Peyer's patch (tissue), 4 donors: ENCODE measurements at regions not wholly inside any gene's neighbourhood (a gene's known extent, or its start where the extent isn't known, plus 50 kb on each side); places are given as distances from the start of the nearest gene placed in this dataset.

Experiments
- DNase-seq, 3 donors: peaks; one replicate each; pipeline ENCODE4 v3.0.0-alpha.2; 2017 to 2019
- H3K27ac ChIP-seq, 4 donors: fragments of 200-600 bp; sonication (generic); one replicate each; pipeline ENCODE4 v1.5.1; 2016 to 2019
- H3K27me3 ChIP-seq, 2 donors: fragments of 200-600 bp; sonication (generic); one replicate each; pipeline ENCODE4 v1.5.1; 2019
- H3K36me3 ChIP-seq, 3 donors: fragments of 200-600 bp; sonication (generic); one replicate each; pipeline ENCODE4 v1.5.1; 2016 to 2019
- H3K4me1 ChIP-seq, 4 donors: fragments of 200-600 bp; sonication (generic); one replicate each; pipeline ENCODE4 v1.5.1; 2016 to 2019
- H3K4me3 ChIP-seq, 4 donors: fragments of 200-600 bp; sonication (generic); 1 replicate in 3 of 4; 2 replicates in 1 of 4; pipeline ENCODE4 v1.5.1; 2016 to 2019; ENCODE audit warnings: mild to moderate bottlenecking in 1 of 4
- H3K9me3 ChIP-seq, 4 donors: fragments of 200-600 bp; sonication (generic); one replicate each; pipeline ENCODE4 v1.5.1; 2016 to 2019; ENCODE audit warnings: mild to moderate bottlenecking in 1 of 4
- POLR2A ChIP-seq, 2 donors: fragments of 450-650 bp; IDR thresholded peaks; one replicate each; pipeline ENCODE4 v1.5.1; 2017; ENCODE audit warnings: antibody characterized with exemption in 2 of 2, mild to moderate bottlenecking in 2 of 2, moderate library complexity in 2 of 2
- TF ChIP-seq, protein P1 (sequence below), 6 experiments: fragments of 450-650 bp in 4 of 6; fragments of 200-600 bp in 2 of 6; sonication (generic) in 1 of 6; IDR thresholded peaks; one replicate each; pipeline ENCODE4 v1.5.1; 2017 to 2019; ENCODE audit warnings: antibody characterized with exemption in 6 of 6, mild to moderate bottlenecking in 3 of 6, moderate library complexity in 1 of 6

DNA sequence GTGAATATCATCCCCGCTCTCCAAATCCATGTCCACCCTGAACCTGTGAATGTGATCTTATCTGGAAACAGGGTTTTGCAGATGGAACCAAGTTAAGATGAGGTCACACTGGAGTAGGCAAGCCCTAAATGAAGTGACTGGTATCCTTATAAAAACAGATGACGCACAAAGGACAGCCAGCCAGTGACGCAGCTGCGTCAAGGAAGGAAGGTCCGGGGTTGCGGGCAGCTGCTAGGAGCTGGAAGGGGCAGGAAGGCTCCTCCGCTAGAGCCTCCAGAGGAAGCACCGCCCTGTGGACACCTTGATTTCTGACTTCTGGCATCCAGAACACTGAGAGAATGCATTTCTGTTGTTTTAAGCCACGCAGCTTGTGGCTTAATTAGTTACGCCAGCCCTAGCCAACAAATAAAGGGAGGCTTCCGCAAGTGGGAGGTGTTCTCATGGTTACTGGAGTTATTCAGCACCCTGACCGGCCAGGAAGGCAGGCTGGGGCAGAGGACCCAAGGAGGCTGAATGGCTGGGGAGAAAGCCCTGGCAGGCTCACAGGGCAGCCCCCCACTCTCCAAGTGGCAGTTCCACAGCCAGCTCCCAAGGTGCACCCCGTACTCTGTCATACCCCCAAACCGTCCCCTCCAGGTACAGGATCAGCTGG, 127.6 kb upstream of the NCOR2 start:
- Histone ChIP-seq H3K36me3 (no peaks in the 10 kb centered on the region), H3K27me3 (no peaks in the 10 kb centered on the region), H3K9me3 (peaks cover 0 to 7% (median 3%) of the 10 kb centered on the region in 4 donors), H3K27ac (no peak overlapping the region), H3K4me1 (peaks cover 0 to 11% (median 0%) of the 10 kb centered on the region in 4 donors), H3K4me3 (no peak overlapping the region)
- DNase-seq, result no peak
- no peak for TF ChIP-seq POLR2A (IDR thresholded peaks at IDR 0.05)
- TF ChIP-seq, protein P1, sequence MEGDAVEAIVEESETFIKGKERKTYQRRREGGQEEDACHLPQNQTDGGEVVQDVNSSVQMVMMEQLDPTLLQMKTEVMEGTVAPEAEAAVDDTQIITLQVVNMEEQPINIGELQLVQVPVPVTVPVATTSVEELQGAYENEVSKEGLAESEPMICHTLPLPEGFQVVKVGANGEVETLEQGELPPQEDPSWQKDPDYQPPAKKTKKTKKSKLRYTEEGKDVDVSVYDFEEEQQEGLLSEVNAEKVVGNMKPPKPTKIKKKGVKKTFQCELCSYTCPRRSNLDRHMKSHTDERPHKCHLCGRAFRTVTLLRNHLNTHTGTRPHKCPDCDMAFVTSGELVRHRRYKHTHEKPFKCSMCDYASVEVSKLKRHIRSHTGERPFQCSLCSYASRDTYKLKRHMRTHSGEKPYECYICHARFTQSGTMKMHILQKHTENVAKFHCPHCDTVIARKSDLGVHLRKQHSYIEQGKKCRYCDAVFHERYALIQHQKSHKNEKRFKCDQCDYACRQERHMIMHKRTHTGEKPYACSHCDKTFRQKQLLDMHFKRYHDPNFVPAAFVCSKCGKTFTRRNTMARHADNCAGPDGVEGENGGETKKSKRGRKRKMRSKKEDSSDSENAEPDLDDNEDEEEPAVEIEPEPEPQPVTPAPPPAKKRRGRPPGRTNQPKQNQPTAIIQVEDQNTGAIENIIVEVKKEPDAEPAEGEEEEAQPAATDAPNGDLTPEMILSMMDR (IDR thresholded peaks at IDR 0.05), result no peak

DNA sequence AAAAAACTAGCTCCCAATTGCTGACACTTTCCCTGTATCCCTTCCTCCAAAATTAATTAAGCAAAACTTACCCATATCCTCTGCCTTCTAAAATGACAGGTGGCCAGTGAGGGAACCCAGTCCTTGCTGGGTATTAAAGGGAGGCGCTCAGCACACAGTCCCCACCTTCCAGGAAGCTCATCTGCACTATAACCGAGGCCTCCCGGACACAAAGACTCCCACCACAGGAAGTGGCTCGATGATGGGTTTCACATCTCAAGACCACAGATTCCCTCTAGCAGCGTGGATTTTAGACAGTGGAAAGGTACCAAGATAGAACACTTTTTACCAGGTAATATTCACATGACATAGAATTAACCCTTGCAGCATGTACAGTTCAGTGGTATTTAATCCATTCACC, 126.8 kb upstream of the NCOR2 start:
- Histone ChIP-seq H3K9me3 (peaks cover 0 to 7% (median 3%) of the 10 kb centered on the region in 4 donors), H3K36me3 (no peaks in the 10 kb centered on the region), H3K4me1 (peaks cover 0 to 11% (median 0%) of the 10 kb centered on the region in 4 donors), H3K4me3 (no peak overlapping the region), H3K27me3 (no peaks in the 10 kb centered on the region), H3K27ac (no peak overlapping the region)
- TF ChIP-seq POLR2A (IDR thresholded peaks at IDR 0.05), result no peak
- TF ChIP-seq, protein P1 (IDR thresholded peaks at IDR 0.05), result no peak
- no peak for DNase-seq

DNA sequence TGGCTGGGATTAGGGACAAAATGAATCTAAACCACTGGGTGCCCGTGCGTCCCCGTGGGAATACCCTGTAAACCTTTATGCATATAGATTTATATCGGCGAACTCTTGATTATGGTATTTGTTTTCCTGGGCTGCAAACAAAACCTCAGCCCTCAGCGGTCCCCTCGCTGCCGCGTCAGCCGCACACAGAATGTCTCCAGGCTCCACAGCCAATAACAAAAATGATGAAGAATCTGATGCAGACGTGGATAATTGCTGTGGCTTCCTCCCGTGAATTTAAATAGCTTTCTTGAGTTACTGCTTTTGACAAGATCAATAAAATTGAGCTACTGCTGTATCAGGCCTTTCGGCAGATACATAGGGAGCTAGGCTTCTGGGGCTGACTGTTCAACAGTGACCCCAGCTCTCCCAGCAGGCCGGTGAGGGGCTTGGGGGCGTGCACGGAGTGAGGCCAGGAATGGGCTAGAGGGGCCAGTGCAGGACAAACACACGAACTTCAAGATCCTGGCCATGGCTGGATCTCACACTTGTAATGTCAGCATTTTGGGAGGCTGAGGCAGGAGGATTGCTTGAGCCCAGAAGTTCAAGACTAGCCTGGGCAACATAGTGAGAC, 125.8 kb upstream of the NCOR2 start:
- no peak overlapping the region for H3K4me3 ChIP-seq
- H3K27ac ChIP-seq, result no peak overlapping the region
- H3K9me3 ChIP-seq, result peaks cover 0 to 7% (median 3%) of the 10 kb centered on the region in 4 donors
- DNase-seq, result no peak
- TF ChIP-seq, protein P1 (IDR thresholded peaks at IDR 0.05), result no peak
- TF ChIP-seq POLR2A (IDR thresholded peaks at IDR 0.05), result no peak
- H3K36me3 ChIP-seq, result no peaks in the 10 kb centered on the region
- no peaks in the 10 kb centered on the region for H3K27me3 ChIP-seq
- peaks cover 0 to 11% (median 0%) of the 10 kb centered on the region in 4 donors for H3K4me1 ChIP-seq

DNA sequence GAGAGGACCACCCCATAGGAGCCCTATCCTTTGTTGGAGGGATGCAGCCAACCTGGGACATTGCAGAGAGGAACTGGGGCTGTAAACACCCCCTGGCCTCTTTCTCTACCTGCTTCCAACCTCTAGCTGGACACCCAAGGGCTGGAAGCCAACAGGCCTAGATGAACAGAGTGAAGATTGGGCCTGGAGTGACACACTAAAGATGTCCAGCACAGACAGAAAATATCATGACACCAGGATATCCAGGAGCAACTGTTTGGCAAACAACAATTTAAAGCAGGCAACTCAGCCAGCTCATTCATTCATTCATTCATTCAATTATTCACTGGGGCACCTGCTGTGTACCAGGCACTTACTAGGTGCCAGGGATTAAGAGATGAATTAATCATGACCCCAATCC, 125.0 kb upstream of the NCOR2 start:
- no peaks in the 10 kb centered on the region for H3K36me3 ChIP-seq
- no peak overlapping the region for H3K27ac ChIP-seq
- peaks cover 0 to 11% (median 0%) of the 10 kb centered on the region in 4 donors for H3K4me1 ChIP-seq
- H3K9me3 ChIP-seq, result peaks cover 0 to 7% (median 3%) of the 10 kb centered on the region in 4 donors
- no peaks in the 10 kb centered on the region for H3K27me3 ChIP-seq
- DNase-seq, result no peak
- TF ChIP-seq POLR2A (IDR thresholded peaks at IDR 0.05), result no peak
- TF ChIP-seq, protein P1 (IDR thresholded peaks at IDR 0.05), result no peak
- H3K4me3 ChIP-seq, result no peak overlapping the region

DNA sequence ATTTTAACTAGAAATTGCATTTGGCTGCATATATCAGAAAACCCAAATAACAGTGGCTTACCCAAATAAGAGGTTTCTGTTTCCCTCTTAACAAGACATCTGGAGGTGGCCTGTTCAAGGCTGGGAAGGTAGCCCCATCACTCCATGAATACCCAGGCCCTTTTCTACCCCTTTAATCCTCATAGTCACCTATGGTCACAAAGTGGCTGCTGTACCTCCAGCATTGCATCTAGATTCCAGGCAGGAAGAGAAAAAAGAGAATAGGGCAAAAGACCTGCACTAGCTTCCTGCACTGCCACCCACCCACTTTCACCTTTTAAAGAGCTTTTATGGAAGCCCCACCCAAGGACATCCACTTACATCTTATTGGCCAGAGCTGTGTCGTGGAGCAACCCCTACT, 124.0 kb upstream of the NCOR2 start:
- Histone ChIP-seq H3K4me1 (peaks cover 0 to 2% (median 0%) of the 10 kb centered on the region in 4 donors), H3K9me3 (peaks cover 0 to 7% (median 3%) of the 10 kb centered on the region in 4 donors), H3K4me3 (no peak overlapping the region), H3K27me3 (no peaks in the 10 kb centered on the region), H3K27ac (no peak overlapping the region), H3K36me3 (no peaks in the 10 kb centered on the region)
- TF ChIP-seq, protein P1 (IDR thresholded peaks at IDR 0.05), result no peak
- no peak for TF ChIP-seq POLR2A (IDR thresholded peaks at IDR 0.05)
- DNase-seq, result no peak
